ENCODE measurements at regions not wholly inside any gene's neighbourhood (a gene's known extent, or its start where the extent isn't known, plus 50 kb on each side); places are given as distances from the start of the nearest gene placed in this dataset.

DNA sequence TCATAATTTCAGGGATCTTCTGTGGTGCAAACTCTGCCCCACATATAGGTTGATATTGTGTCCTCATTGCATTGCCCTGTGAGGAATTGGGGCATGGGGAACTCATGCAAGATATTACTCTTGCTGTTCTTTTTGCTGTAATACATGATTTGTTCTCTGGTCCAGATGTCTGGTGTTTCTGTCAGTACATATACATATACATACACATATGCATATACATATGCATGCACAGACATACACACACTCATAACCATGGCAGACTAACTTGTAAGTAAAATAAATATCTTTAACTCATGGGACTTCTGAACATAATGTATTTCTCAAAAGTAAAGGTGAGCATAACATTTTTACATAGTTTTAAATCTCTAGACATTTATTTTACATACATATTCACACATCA lies 438.3 kb downstream of the CD109 start:
- no peaks in the 10 kb centered on the region for H3K27me3 Mint-ChIP-seq
- no peaks in the 10 kb centered on the region for H3K9me3 ChIP-seq (ENCODE audit: control extremely low read depth in 1 of 3, control insufficient read depth in 2 of 3, insufficient read depth in 1 of 3, low read length in 2 of 3)
- no peak overlapping the region for H3K27ac ChIP-seq (ENCODE audit: low read length in 2 of 2)
- no peaks in the 10 kb centered on the region for H3K36me3 ChIP-seq (replicated peaks in 1 of 2; ENCODE audit: control extremely low read depth in 1 of 2, control insufficient read depth in 1 of 2, extremely low read depth in 1 of 2, insufficient read depth in 2 of 2, low read length in 1 of 2)
- H3K79me2 ChIP-seq (ENCODE audit: control insufficient read depth, insufficient read depth, low read length), result no peaks in the 10 kb centered on the region
- H3K9me3 Mint-ChIP-seq (ENCODE audit: insufficient read depth), result no peaks in the 10 kb centered on the region
- H3K27ac Mint-ChIP-seq, result no peak overlapping the region
- H3K4me3 ChIP-seq (ENCODE audit: control extremely low read depth in 1 of 5, extremely low read depth in 1 of 5, insufficient read depth in 1 of 5, low read depth in 2 of 5, low read length in 4 of 5), result no peak overlapping the region
- DNase-seq, result no peak
- H3K4me1 ChIP-seq (ENCODE audit: control insufficient read depth in 2 of 2, insufficient read depth in 2 of 2, low read length in 2 of 2), result no peaks in the 10 kb centered on the region
- no peak overlapping the region for H3K9ac ChIP-seq (ENCODE audit: low read length)
- no peak overlapping the region for H3K4me2 ChIP-seq (replicated peaks; ENCODE audit: low read depth, low read length, poor library complexity, severe bottlenecking)
- H3K4me3 Mint-ChIP-seq, result no peak overlapping the region
- ChIA-PET POLR2A (no interaction called here), CTCF (no interaction called here)
- intact Hi-C loops (cut with micrococcal nuclease), result no loop called here
- TF ChIP-seq, protein P1, sequence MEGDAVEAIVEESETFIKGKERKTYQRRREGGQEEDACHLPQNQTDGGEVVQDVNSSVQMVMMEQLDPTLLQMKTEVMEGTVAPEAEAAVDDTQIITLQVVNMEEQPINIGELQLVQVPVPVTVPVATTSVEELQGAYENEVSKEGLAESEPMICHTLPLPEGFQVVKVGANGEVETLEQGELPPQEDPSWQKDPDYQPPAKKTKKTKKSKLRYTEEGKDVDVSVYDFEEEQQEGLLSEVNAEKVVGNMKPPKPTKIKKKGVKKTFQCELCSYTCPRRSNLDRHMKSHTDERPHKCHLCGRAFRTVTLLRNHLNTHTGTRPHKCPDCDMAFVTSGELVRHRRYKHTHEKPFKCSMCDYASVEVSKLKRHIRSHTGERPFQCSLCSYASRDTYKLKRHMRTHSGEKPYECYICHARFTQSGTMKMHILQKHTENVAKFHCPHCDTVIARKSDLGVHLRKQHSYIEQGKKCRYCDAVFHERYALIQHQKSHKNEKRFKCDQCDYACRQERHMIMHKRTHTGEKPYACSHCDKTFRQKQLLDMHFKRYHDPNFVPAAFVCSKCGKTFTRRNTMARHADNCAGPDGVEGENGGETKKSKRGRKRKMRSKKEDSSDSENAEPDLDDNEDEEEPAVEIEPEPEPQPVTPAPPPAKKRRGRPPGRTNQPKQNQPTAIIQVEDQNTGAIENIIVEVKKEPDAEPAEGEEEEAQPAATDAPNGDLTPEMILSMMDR (IDR thresholded peaks at IDR 0.05), result no peak
- no peak for TF ChIP-seq EZH2 (IDR thresholded peaks at IDR 0.05; ENCODE audit: borderline replicate concordance, insufficient read depth, low read depth, low read length, poor library complexity, severe bottlenecking)
- no peaks in the 10 kb centered on the region for H3K27me3 ChIP-seq (replicated peaks in 1 of 4; ENCODE audit: control extremely low read depth in 1 of 4, control insufficient read depth in 3 of 4, insufficient read depth in 4 of 4, low read length in 3 of 4)
- no peak for ATAC-seq (ENCODE audit: low read depth)
- H4K20me1 ChIP-seq (ENCODE audit: control insufficient read depth, insufficient read depth, low read length, poor library complexity, severe bottlenecking), result no peaks in the 10 kb centered on the region
- H2AFZ ChIP-seq (ENCODE audit: insufficient read depth, low read depth, low read length, poor library complexity, severe bottlenecking), result no peak overlapping the region
- no peaks in the 10 kb centered on the region for H3K4me1 Mint-ChIP-seq

DNA sequence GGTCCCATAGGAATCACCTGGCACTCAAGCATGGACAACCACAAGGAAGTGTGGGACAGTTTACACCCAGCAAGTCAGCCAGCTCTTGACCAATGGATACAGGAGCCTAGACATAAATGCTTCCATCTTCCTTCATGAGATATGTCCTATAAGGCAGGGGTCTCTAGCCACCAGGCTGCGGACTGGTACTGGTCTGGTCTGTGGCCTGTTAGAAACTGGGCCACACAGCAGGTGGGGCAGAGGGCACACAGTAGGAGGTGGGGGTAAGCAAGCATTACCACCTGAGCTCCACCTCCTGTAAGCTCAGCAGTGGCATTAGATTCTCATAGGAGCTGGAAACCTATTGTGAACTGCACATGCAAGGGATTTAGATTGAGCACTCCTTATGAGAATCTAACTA lies 437.1 kb downstream of the CD109 start:
- TF ChIP-seq EZH2 (IDR thresholded peaks at IDR 0.05; ENCODE audit: borderline replicate concordance, insufficient read depth, low read depth, low read length, poor library complexity, severe bottlenecking), result no peak
- TF ChIP-seq, protein P1 (IDR thresholded peaks at IDR 0.05), result no peak
- H3K9me3 ChIP-seq (ENCODE audit: control extremely low read depth in 1 of 3, control insufficient read depth in 2 of 3, insufficient read depth in 1 of 3, low read length in 2 of 3), result no peaks in the 10 kb centered on the region
- CTCF ChIA-PET, result no interaction called here
- no peaks in the 10 kb centered on the region for H3K27me3 ChIP-seq (replicated peaks in 1 of 4; ENCODE audit: control extremely low read depth in 1 of 4, control insufficient read depth in 3 of 4, insufficient read depth in 4 of 4, low read length in 3 of 4)
- intact Hi-C loops (cut with micrococcal nuclease), result no loop called here
- H3K4me3 ChIP-seq (ENCODE audit: control extremely low read depth in 1 of 5, extremely low read depth in 1 of 5, insufficient read depth in 1 of 5, low read depth in 2 of 5, low read length in 4 of 5), result no peak overlapping the region
- H4K20me1 ChIP-seq (ENCODE audit: control insufficient read depth, insufficient read depth, low read length, poor library complexity, severe bottlenecking), result no peaks in the 10 kb centered on the region
- POLR2A ChIA-PET, result interaction anchor here (0.6 kb wide), 1 partner anchor 1829 kb away, joined by 3 read pairs; no protein-coding TSS in a partner anchor
- Mint-ChIP-seq H3K4me1 (no peaks in the 10 kb centered on the region), H3K27me3 (no peaks in the 10 kb centered on the region), H3K9me3 (ENCODE audit: insufficient read depth) (no peaks in the 10 kb centered on the region), H3K4me3 (no peak overlapping the region), H3K27ac (no peak overlapping the region)
- no peak overlapping the region for H3K9ac ChIP-seq (ENCODE audit: low read length)
- no peak overlapping the region for H3K4me2 ChIP-seq (replicated peaks; ENCODE audit: low read depth, low read length, poor library complexity, severe bottlenecking)
- no peaks in the 10 kb centered on the region for H3K36me3 ChIP-seq (replicated peaks in 1 of 2; ENCODE audit: control extremely low read depth in 1 of 2, control insufficient read depth in 1 of 2, extremely low read depth in 1 of 2, insufficient read depth in 2 of 2, low read length in 1 of 2)
- H3K27ac ChIP-seq (ENCODE audit: low read length in 2 of 2), result no peak overlapping the region
- H2AFZ ChIP-seq (ENCODE audit: insufficient read depth, low read depth, low read length, poor library complexity, severe bottlenecking), result no peak overlapping the region
- 100% methylated on average over 1 of the region's 1 CpG for WGBS (ENCODE audit: insufficient coverage)
- no peaks in the 10 kb centered on the region for H3K4me1 ChIP-seq (ENCODE audit: control insufficient read depth in 2 of 2, insufficient read depth in 2 of 2, low read length in 2 of 2)
- DNase-seq (no peak), ATAC-seq (ENCODE audit: low read depth) (no peak)
- H3K79me2 ChIP-seq (ENCODE audit: control insufficient read depth, insufficient read depth, low read length), result no peaks in the 10 kb centered on the region
